Skeletal muscle satellite cell (primary cell): ENCODE measurements at regions not wholly inside any gene's neighbourhood (a gene's known extent, or its start where the extent isn't known, plus 50 kb on each side); places are given as distances from the start of the nearest gene placed in this dataset.

ENCODE experiments used
- H3K27me3 ChIP-seq: 2 replicates; pipeline ENCODE4 v1.7.0; 2013; ENCODE audit warnings: low read length; ENCODE audit not compliant: control insufficient read depth, insufficient read depth
- H3K36me3 ChIP-seq: 2 replicates; pipeline ENCODE4 v1.7.0; 2013; ENCODE audit warnings: mild to moderate bottlenecking, control low read depth, low read length; ENCODE audit not compliant: insufficient read depth
- H3K4me1 ChIP-seq: 2 replicates; pipeline ENCODE4 v1.7.0; 2013; ENCODE audit warnings: low read length; ENCODE audit not compliant: control insufficient read depth, insufficient read depth
- H3K4me2 ChIP-seq: 2 replicates; pipeline ENCODE4 v1.7.0; 2013; ENCODE audit warnings: mild to moderate bottlenecking, low read length
- H3K4me3 ChIP-seq: 2 replicates; pipeline ENCODE4 v1.7.0; 2013; ENCODE audit warnings: low read length
- H3K9ac ChIP-seq: 2 replicates; pipeline ENCODE4 v1.7.0; 2013; ENCODE audit warnings: mild to moderate bottlenecking, low read depth, low read length, moderate library complexity
- H3K9me3 ChIP-seq: replicated peaks from 2 replicates; pipeline ENCODE4 v1.7.0; 2013; ENCODE audit warnings: mild to moderate bottlenecking, control low read depth, low read length

DNA sequence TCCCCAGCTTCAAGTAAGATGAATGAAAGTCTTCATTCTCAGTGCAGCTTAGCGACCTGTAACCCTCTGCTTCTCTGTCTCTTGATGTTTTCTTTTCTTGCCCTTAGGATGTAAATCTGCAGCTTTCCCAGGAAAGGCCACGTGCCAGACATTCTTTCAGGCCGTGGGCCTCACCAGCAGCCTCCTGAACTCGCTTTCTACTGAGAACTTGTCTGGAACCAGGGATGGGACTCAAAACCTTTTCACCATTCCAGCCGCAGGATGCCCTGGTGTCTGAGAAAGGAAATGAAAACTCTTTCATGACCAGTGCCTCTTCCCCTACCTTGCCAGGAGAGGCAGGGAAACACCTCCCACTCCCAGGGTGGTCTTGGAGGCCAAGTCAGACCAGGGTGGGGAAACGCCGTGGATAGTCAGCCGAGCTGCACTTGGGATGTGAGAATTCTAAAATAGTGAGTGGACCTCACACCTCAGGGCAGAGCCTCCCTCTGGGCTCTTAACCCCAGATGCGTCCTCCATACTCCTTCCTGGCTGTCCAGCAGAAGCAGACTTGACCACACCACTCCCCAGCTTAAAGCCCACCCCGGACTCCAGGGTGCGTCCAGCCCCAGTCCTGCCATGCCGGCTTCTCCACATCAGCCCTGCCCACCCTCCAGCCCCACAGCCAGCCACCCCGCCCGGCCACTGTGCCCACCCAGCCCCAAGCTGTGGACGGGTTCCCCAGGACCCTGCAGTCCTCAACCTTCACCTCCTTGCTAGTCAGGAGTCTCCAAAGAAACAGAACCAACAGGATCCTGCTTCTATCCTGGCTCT lies 115.5 kb downstream of the TWIST2 start:
- Histone ChIP-seq H3K36me3 (no peaks in the 10 kb centered on the region), H3K9ac (no peak overlapping the region), H3K4me3 (no peak overlapping the region), H3K4me2 (no peak overlapping the region), H3K9me3 (no peaks in the 10 kb centered on the region), H3K27me3 (peaks cover 8% of the 10 kb centered on the region), H3K4me1 (no peaks in the 10 kb centered on the region)

GRCh38 chr2:238963971-238964328 lies 116.1 kb downstream of the TWIST2 start:
- Histone ChIP-seq H3K4me2 (no peak overlapping the region), H3K9ac (no peak overlapping the region), H3K4me3 (no peak overlapping the region)

GRCh38 chr2:238964544-238965067 lies 116.7 kb downstream of the TWIST2 start:
- H3K36me3 ChIP-seq: no peaks in the 10 kb centered on the region
- no peak overlapping the region for H3K4me3 ChIP-seq
- no peak overlapping the region for H3K4me2 ChIP-seq
- peaks cover 8% of the 10 kb centered on the region for H3K27me3 ChIP-seq
- H3K9ac ChIP-seq: no peak overlapping the region
- no peaks in the 10 kb centered on the region for H3K4me1 ChIP-seq
- no peaks in the 10 kb centered on the region for H3K9me3 ChIP-seq

More at GRCh38 chr2:238963971-238964328, 116.1 kb downstream of the TWIST2 start:
- H3K9me3 ChIP-seq: no peaks in the 10 kb centered on the region
- no peaks in the 10 kb centered on the region for H3K4me1 ChIP-seq
- peaks cover 8% of the 10 kb centered on the region for H3K27me3 ChIP-seq
- no peaks in the 10 kb centered on the region for H3K36me3 ChIP-seq

DNA sequence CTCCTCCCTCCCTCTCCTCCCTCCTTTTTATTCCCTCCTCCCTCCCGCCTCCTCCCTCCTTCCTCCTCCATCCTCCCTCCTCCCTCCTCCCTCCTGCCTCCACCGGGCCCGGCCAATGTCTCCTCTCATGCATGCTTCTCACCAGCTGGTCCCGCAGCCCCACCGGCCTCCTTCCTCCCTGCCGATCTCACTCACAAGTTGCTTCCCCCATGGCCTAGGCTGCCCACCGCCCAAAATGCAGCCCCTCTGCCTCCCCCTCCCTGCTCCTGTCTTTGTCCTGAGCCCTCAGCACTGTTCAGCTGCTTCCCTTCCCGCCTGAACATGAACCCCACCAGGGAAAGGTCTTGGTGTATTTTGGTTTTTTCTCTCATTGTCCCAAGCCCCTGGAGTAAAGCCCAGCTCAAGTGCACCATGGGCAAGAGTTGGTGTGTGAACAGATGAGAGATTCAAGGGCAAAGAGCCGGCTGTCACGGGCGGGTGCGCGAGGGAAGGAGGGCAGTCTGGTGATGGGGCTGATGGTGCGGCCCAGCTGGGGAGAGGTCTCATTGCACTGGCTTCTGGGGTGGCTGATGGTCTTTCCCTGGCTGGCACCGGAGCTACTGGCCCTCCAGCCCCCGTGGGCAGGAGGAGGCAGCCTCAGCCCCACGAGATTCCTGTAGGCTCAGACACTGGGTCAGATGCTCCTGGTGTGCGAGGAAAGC lies 117.6 kb downstream of the TWIST2 start:
- no peaks in the 10 kb centered on the region for H3K9me3 ChIP-seq
- no peak overlapping the region for H3K4me2 ChIP-seq
- no peak overlapping the region for H3K9ac ChIP-seq
- H3K27me3 ChIP-seq: peaks cover 8% of the 10 kb centered on the region
- no peaks in the 10 kb centered on the region for H3K36me3 ChIP-seq
- no peak overlapping the region for H3K4me3 ChIP-seq
- H3K4me1 ChIP-seq: no peaks in the 10 kb centered on the region

GRCh38 chr2:238966072-238966937 lies 118.4 kb downstream of the TWIST2 start:
- Histone ChIP-seq H3K36me3 (no peaks in the 10 kb centered on the region), H3K9me3 (no peaks in the 10 kb centered on the region), H3K4me2 (no peak overlapping the region), H3K4me1 (peaks cover 2% of the 10 kb centered on the region), H3K27me3 (peaks cover 8% of the 10 kb centered on the region), H3K4me3 (no peak overlapping the region), H3K9ac (no peak overlapping the region)

DNA sequence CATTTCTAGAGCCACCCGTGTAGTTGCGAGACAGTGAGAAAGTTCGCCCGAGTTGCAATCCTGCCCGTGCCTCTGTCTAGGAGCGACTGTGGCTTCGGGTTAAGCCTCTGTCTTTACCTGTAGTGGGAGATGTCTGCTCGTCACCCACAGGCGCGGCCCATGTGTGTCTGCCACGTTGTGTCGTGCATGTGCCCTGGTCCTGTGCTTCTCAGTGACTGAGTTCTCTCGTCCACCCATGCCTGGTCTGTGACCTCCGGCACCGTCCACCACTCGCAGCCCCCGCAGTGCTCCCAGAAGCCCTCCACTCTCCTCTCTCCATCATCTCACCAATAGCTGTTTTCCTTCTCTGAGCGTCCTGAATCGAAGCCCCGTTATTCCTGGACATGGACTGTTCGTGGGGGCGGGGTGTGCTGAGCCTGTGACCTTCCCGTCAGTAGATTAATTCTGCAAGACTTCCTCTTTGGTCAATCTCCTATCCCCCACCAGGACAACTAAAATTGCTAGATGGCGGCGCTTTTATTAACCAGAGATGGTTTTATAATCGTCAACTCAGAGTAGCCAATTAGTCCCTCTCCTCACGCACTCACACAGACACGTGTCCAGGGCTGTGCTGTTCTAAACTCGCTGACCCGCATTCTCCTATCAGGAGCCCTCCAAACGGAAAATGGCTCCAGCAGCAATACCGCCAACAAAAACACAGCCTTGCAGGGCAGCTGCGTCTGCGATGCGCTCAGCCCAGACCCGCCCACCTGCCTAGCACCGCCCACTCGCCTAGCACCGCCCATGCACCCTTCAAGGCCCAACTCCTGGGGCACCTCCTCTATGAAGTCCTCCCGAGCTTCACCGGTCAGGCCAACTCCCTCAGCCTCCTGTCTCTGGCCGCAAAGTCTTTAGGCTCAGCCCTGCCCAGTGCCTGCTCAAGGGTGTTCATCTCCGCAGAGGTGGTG lies 119.4 kb downstream of the TWIST2 start:
- Histone ChIP-seq H3K36me3 (no peaks in the 10 kb centered on the region), H3K27me3 (peaks cover 8% of the 10 kb centered on the region), H3K4me2 (no peak overlapping the region), H3K9ac (no peak overlapping the region), H3K4me1 (peaks cover 2% of the 10 kb centered on the region), H3K4me3 (no peak overlapping the region), H3K9me3 (no peaks in the 10 kb centered on the region)

GRCh38 chr2:238967978-238968360 lies 120.1 kb downstream of the TWIST2 start:
- Histone ChIP-seq H3K9ac (no peak overlapping the region), H3K4me2 (no peak overlapping the region), H3K9me3 (no peaks in the 10 kb centered on the region), H3K36me3 (no peaks in the 10 kb centered on the region), H3K27me3 (peaks cover 8% of the 10 kb centered on the region), H3K4me1 (peaks cover 2% of the 10 kb centered on the region), H3K4me3 (no peak overlapping the region)

DNA sequence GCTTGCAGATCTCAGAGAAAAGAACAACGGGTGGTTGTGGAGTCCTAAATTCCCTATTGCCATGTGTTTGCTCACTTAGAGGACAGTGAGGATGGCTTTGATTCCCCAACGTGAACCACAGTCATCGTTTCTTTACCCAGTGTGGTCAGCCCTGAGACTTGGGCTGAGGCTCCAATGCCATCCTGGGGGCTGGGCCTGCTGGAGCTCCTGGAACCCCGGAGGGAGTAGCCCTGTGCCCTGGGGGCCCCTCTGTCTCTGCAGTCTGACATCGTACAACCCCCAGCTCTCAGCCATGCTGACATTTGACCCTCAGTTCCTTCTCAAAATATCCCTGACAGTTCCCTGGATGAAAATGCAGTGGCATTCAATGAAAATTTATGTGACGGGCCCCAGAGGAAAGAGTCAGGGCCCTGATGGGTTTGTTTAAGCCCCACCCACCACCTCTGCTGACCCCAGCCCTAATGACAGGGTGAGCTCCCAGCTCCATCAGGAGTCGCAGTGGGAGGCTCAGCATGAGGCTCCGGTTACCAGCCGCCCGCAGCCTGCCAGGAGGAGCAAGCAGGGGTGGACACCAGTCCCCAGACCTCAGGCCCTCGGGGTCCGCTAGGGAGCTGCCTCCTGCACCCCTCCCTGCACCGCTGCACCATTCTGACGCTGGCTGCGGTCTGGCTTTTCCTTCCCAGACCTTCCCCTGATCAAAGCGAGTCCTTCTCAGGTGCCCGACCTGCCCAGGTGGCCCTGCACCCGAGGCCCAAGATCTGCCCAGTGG lies 120.9 kb downstream of the TWIST2 start:
- Histone ChIP-seq H3K9ac (no peak overlapping the region), H3K4me2 (no peak overlapping the region), H3K36me3 (no peaks in the 10 kb centered on the region), H3K4me3 (no peak overlapping the region), H3K9me3 (no peaks in the 10 kb centered on the region), H3K27me3 (peaks cover 8% of the 10 kb centered on the region), H3K4me1 (peaks cover 11% of the 10 kb centered on the region)

GRCh38 chr2:238969857-238970256 lies 122.0 kb downstream of the TWIST2 start:
- Histone ChIP-seq H3K9me3 (no peaks in the 10 kb centered on the region), H3K36me3 (no peaks in the 10 kb centered on the region), H3K9ac (no peak overlapping the region), H3K4me3 (no peak overlapping the region), H3K27me3 (peaks cover 8% of the 10 kb centered on the region), H3K4me1 (peaks cover 21% of the 10 kb centered on the region), H3K4me2 (no peak overlapping the region)

- H3K9ac ChIP-seq: no peak overlapping the region
- peaks cover 25% of the 10 kb centered on the region for H3K4me1 ChIP-seq
- H3K4me2 ChIP-seq: no peak overlapping the region
- H3K4me3 ChIP-seq: no peak overlapping the region
- peaks cover 8% of the 10 kb centered on the region for H3K27me3 ChIP-seq
- no peaks in the 10 kb centered on the region for H3K36me3 ChIP-seq
- no peaks in the 10 kb centered on the region for H3K9me3 ChIP-seq
Measured at GRCh38 chr2:238970553-238971081, 122.7 kb downstream of the TWIST2 start.
